Natural killer cell treated with Interleukin-12 subunit alpha and Interleukin-12 subunit beta and Interleukin-15 and Interleukin-18, amount 100 ng/mL, for 72 hours (primary cell): ENCODE measurements at regions not wholly inside any gene's neighbourhood (a gene's known extent, or its start where the extent isn't known, plus 50 kb on each side); places are given as distances from the start of the nearest gene placed in this dataset.
A peak's percentile ranks its signal among the peaks of the same experiment; 100 is the strongest.

Experiments
- ATAC-seq, 2 donors: fragments of 150-1000 bp; cut with Tn5 transposase in 1 of 2; sonication (Bioruptor Pico), chemical (Tn5 transposase) in 1 of 2; 2 replicates each; pipeline ENCODE4 v1.10.0; 2021
- DNase-seq: peaks from one replicate; pipeline ENCODE4 v3.0.0; 2022; ENCODE audit warnings: low spot score
- H3K27ac Mint-ChIP-seq, 2 donors: 1 replicate in 1 of 2; 2 replicates in 1 of 2; pipeline ENCODE4 v1.8.0; 2022; ENCODE audit warnings: mixed read lengths in 2 of 2, mild to moderate bottlenecking in 1 of 2, moderate library complexity in 1 of 2
- H3K27me3 Mint-ChIP-seq, 2 donors: 1 replicate in 1 of 2; 2 replicates in 1 of 2; pipeline ENCODE4 v1.8.0; 2022; ENCODE audit warnings: mixed read lengths in 2 of 2
- H3K36me3 Mint-ChIP-seq: one replicate; pipeline ENCODE4 v1.8.0; 2022; ENCODE audit warnings: mixed read lengths
- H3K4me1 Mint-ChIP-seq, 2 donors: 1 replicate in 1 of 2; 2 replicates in 1 of 2; pipeline ENCODE4 v1.8.0; 2022; ENCODE audit warnings: low read depth in 2 of 2, mixed read lengths in 2 of 2, mild to moderate bottlenecking in 1 of 2
- H3K4me3 Mint-ChIP-seq: one replicate; pipeline ENCODE4 v1.8.0; 2022; ENCODE audit warnings: mixed read lengths
- H3K9me3 Mint-ChIP-seq: 2 replicates; pipeline ENCODE4 v1.8.0; 2022; ENCODE audit warnings: mixed read lengths

DNA sequence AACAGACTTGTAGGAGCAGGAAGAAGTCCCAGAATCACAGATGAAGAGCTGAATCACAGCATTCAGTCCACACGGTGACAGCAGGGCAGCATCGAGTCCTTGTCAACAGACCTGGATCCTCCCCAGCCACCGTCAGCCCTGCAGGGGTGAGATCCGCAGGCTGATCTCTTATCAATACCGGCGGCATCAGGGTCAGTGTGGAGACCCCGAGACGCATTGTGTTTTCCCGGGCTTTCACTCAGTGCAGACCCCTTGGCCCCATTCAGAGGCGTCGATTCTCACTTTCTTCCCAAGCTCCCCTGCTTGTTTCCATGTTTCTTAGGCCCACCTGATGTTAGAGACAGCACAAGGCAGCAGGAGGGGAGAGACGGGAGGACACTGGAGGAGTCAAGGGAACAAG is 609.6 kb downstream of the PTPRU start:
- Mint-ChIP-seq H3K27me3 (peaks cover 22 to 41% of the 10 kb centered on the region in 2 donors), H3K4me3 (no peak overlapping the region), H3K27ac (no peak overlapping the region), H3K9me3 (peaks cover 8% of the 10 kb centered on the region), H3K4me1 (no peaks in the 10 kb centered on the region), H3K36me3 (peaks cover 13% of the 10 kb centered on the region)
- DNase-seq (peak; percentile 32), ATAC-seq (peak in 1 of 2 donors; percentile 12)

DNA sequence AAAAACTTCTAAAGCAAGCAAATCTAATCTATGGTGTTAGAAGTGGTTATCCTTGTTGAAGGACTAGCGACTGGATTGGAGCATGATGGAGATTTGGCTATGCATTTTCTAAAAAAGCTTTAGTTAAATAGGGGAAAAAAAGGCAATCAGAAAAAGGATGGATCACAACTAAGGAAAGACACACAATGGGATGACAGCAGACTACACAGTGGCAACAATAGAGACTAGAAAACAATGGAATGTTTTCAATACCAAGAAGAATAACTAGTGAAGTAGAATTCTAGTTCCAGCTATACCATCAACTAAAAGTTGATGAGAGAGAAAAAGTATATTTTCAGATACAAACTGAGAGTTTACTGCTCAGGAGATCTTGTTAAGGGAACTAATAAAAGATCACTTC is 605.8 kb downstream of the PTPRU start:
- Mint-ChIP-seq H3K36me3 (peaks cover 13% of the 10 kb centered on the region), H3K27ac (no peak overlapping the region), H3K27me3 (peaks cover 27 to 31% of the 10 kb centered on the region in 2 donors), H3K9me3 (peaks cover 8% of the 10 kb centered on the region), H3K4me1 (no peaks in the 10 kb centered on the region), H3K4me3 (no peak overlapping the region)
- no peak for ATAC-seq
- DNase-seq, result no peak

DNA sequence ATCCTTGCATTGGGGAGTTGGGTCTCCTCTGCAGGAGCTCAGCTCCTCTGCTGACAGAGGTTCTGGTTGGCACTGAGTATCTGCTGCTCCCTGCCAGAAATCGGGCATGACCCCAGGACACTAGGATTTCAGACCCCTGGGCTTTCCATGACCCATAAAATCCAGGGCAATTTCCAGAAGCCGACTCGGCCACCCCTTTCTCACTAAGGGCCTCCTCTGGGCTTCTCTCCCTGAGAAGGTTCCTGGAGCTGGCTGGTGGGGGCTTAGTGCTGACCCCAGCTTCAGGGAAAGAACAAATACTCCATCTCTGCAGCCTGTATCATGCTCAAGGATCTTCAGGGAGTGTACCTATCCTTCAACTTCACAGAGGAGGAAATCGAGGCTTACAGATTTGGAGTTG is 603.4 kb downstream of the PTPRU start:
- DNase-seq, result peak; percentile 16
- no peak overlapping the region for H3K27ac Mint-ChIP-seq
- no peak for ATAC-seq
- no peak overlapping the region for H3K4me3 Mint-ChIP-seq
- H3K4me1 Mint-ChIP-seq, result no peaks in the 10 kb centered on the region
- H3K36me3 Mint-ChIP-seq, result peaks cover 13% of the 10 kb centered on the region
- H3K27me3 Mint-ChIP-seq, result peaks cover 27 to 37% of the 10 kb centered on the region in 2 donors
- H3K9me3 Mint-ChIP-seq, result peaks cover 8% of the 10 kb centered on the region

DNA sequence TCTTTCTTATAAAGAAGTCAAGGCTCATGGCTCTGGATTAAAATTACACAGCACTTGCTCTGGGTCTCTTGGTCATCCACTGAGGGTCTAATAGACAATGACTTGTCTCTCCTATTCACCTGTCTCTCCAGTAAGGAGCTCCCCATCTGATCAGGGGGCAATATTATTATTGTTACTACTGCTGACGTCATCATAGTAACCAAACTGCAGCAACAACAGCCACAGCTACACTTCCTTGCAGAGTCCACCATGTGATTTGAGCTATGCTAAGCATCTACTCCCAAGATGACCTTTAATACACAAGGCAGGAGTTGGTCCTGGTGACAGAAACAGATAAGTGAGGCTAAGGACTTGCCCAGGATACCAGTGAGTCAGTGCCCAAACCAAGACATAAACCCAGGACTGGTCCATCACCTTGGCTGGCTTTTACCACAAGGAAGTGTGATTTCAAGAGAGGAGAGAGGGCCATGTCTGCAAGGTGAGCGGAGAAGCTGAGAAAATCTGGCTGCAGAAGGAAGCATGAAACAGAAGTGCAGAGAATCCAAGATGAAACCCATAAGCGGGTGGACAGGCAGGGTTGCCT is 602.5 kb downstream of the PTPRU start:
- ATAC-seq, result no peak
- H3K9me3 Mint-ChIP-seq, result peaks cover 8% of the 10 kb centered on the region
- H3K4me3 Mint-ChIP-seq, result no peak overlapping the region
- peaks cover 13% of the 10 kb centered on the region for H3K36me3 Mint-ChIP-seq
- H3K4me1 Mint-ChIP-seq, result no peaks in the 10 kb centered on the region
- peak; percentile 28 for DNase-seq
- H3K27me3 Mint-ChIP-seq, result peaks cover 27 to 40% of the 10 kb centered on the region in 2 donors
- H3K27ac Mint-ChIP-seq, result peak overlapping the region in 1 of 2 donors; percentile 28

DNA sequence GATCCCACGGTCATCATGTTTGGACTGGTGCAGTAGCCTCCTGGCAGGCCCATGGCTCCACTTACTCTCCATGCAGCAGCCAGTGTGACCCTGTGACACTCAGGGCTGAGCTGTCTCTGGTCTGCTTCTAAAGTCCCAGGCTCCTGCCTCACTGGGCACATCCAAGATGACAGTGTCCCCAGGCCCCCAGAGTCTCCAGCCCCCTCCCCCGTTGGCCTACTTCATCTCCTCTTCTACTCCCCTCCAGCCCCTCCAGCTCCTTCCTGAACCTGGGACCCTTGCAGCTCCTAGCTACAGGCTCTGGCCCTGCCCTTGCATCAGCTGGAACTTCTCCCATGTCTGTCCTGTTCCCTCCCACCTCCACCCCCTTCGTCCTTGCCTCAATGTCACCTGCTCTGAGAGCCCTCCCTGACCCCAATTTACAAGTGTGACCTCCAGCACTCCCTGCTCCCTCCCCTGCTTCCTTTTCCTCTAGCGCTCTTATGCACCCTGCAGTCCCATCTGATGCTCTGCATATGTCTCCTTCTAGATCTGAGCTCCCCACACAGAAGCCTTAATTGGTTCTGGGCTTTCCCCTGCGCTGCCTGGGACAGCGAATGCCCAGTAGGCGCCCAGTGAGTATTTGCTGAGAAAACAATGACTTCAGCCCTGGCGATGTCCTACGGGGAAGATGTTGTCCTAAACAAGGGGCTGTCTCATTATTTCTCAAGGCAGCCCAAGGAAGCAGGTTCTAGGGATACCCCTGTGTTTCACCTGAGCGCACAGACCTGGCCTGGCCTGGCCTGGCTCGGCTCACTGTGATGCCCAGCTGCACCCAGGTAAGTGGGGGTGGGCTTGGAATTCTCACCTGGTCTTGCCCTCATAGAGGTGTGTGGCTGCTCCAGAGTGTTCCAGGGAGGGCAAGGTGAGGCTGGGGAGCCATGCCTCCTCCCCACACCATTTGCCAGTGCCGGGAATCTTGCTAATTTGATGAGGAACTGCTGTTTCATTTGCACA is 600.6 kb downstream of the PTPRU start:
- DNase-seq, result peak; percentile 37
- no peak overlapping the region for H3K4me3 Mint-ChIP-seq
- peaks cover 22 to 36% of the 10 kb centered on the region in 2 donors for H3K27me3 Mint-ChIP-seq
- no peaks in the 10 kb centered on the region for H3K4me1 Mint-ChIP-seq
- H3K27ac Mint-ChIP-seq, result no peak overlapping the region
- H3K9me3 Mint-ChIP-seq, result peaks cover under 1% of the 10 kb centered on the region
- H3K36me3 Mint-ChIP-seq, result peaks cover 6% of the 10 kb centered on the region
- ATAC-seq, result peak in 1 of 2 donors; percentile 21

DNA sequence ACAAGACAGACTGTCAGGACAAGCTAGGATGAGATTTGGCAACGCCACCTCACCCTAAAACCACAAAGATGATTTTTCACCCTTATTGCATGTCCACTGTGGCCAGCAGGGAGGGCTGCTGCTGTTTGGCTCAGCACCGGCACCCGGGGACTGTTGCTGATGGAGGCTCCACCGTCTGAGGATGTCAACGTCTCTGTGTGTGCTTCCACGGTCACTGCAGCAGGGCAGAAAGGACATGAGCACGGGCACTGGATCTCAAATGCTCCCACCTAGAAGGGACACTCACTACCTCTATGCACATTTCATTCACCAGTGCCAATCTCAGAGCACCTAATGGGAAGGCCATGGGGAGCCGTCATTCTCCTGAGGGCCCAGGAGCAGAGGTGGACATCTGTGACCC is 599.6 kb downstream of the PTPRU start:
- ATAC-seq (no peak), DNase-seq (no peak)
- no peak overlapping the region for H3K27ac Mint-ChIP-seq
- no peaks in the 10 kb centered on the region for H3K9me3 Mint-ChIP-seq
- no peaks in the 10 kb centered on the region for H3K4me1 Mint-ChIP-seq
- peaks cover 17 to 29% of the 10 kb centered on the region in 2 donors for H3K27me3 Mint-ChIP-seq
- H3K36me3 Mint-ChIP-seq, result no peaks in the 10 kb centered on the region
- H3K4me3 Mint-ChIP-seq, result no peak overlapping the region

DNA sequence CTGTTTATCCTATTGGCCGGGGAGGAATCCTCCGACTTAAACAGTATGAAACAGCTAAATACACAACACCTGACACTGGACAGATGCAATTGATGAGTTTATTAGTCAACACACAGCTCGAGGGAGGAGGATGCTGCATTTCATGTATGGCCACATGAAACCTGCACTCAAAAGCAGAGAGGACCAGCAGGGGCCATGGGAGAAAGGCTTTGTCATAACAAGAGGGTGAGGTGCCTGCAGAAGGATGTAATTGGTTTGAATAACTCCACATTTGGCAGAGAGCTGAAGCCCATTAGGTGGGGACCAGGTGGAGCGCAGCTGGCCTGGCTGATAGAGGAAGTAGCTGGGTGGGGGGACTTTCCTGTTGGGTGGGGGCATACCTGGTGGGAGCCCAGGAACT is 599.1 kb downstream of the PTPRU start:
- H3K4me3 Mint-ChIP-seq, result no peak overlapping the region
- ATAC-seq (no peak), DNase-seq (peak; percentile 54)
- H3K9me3 Mint-ChIP-seq, result no peaks in the 10 kb centered on the region
- no peaks in the 10 kb centered on the region for H3K36me3 Mint-ChIP-seq
- H3K4me1 Mint-ChIP-seq, result no peaks in the 10 kb centered on the region
- peaks cover 15 to 29% of the 10 kb centered on the region in 2 donors for H3K27me3 Mint-ChIP-seq
- no peak overlapping the region for H3K27ac Mint-ChIP-seq

DNA sequence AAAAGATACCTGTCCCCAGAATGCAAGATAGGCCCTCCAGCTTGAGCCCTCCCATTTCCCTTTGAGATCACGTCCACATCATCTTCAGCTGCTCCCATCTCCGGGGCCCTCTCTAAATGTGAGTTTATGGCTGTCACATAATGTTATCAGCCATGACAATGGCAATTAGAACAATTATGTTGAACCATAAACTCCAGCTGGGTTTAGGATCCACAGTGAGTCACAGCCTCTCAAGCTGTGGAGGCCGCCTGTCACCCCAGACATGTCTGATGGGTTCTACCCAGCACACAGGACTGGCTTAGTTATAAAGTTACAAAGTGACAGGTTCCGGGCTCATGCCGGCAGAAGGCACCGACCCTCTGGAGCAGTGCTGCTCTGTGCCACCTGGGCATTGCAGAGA is 597.3 kb downstream of the PTPRU start:
- H3K4me3 Mint-ChIP-seq, result no peak overlapping the region
- H3K27ac Mint-ChIP-seq, result no peak overlapping the region
- no peaks in the 10 kb centered on the region for H3K4me1 Mint-ChIP-seq
- no peaks in the 10 kb centered on the region for H3K9me3 Mint-ChIP-seq
- peak; percentile 35 for DNase-seq
- no peak for ATAC-seq
- H3K36me3 Mint-ChIP-seq, result no peaks in the 10 kb centered on the region
- H3K27me3 Mint-ChIP-seq, result peaks cover 8 to 21% of the 10 kb centered on the region in 2 donors

DNA sequence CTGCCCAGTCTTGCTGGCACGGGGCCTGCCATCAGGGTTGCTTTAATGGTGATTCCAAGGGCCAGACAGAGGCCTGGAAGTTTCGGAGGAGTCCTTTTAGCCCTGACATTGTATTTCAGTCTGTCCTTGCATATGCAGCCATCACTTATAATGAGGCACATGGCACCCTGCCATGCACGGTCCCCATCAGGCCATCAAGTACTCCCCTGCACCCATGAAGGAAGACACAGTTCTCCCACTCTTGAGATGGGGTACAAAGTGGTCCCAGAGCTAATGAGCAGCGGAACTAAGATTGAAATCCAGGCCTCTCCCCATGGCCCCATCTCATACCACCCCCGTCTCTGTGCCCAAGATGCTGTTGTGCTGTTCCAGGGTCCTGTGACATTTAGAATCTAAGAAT is 596.6 kb downstream of the PTPRU start:
- no peaks in the 10 kb centered on the region for H3K36me3 Mint-ChIP-seq
- no peaks in the 10 kb centered on the region for H3K4me1 Mint-ChIP-seq
- H3K27me3 Mint-ChIP-seq, result peaks cover 4 to 18% of the 10 kb centered on the region in 2 donors
- H3K4me3 Mint-ChIP-seq, result no peak overlapping the region
- ATAC-seq (no peak), DNase-seq (peak; percentile 28)
- H3K27ac Mint-ChIP-seq, result no peak overlapping the region
- H3K9me3 Mint-ChIP-seq, result no peaks in the 10 kb centered on the region

DNA sequence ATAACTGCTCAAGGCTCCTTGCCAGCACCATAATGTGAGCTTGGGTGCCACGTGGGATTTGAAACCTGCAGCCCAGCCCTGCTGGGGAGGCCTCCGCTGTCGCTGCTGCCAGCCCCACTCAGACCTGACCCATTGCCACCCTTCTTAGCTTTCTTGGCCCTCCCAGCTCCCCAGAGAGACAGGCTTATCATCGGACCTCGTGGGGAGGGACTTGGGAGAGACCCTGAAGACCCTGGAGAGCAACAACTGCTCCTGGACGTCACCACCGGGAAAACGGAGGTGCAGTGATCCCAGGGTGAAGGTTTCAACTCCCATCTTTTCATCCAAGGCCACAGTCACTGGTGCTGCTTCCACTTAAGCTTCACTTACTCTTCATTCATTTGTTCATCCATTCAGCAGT is 596.1 kb downstream of the PTPRU start:
- Mint-ChIP-seq H3K36me3 (no peaks in the 10 kb centered on the region), H3K4me1 (no peaks in the 10 kb centered on the region), H3K27me3 (peaks cover 4 to 18% of the 10 kb centered on the region in 2 donors), H3K4me3 (no peak overlapping the region), H3K9me3 (no peaks in the 10 kb centered on the region), H3K27ac (no peak overlapping the region)
- ATAC-seq (no peak), DNase-seq (no peak)

DNA sequence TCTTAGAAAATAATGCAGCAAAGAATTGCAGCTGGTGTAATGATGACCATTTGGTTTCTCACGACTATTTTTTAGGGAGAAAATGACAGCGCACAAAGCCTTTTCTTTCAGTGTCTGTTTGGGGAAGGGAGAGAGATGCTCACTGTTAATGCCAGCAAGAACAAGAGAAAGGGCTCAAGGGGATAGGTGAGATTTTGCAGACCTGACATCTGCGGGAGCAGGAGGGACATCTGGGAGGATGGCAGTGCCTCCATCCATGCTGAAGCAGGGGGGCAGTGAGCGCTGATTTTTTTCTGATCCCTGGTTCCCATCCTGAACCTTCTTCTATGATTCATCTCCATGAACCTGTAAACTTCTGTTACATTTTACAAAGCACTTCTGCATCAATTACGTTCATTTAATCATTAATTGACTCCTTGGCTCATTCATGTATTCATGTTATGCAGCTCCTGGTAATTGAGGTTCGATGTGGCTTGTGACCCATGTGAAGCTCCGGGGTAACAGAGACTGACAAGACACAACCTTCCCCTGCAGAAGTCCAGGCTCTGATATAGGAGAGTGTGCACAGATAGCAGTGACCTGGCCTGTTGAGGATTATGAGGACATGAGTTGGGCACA is 595.3 kb downstream of the PTPRU start:
- ATAC-seq (no peak), DNase-seq (no peak)
- Mint-ChIP-seq H3K27me3 (peaks cover 2 to 18% of the 10 kb centered on the region in 2 donors), H3K9me3 (no peaks in the 10 kb centered on the region), H3K4me1 (no peaks in the 10 kb centered on the region), H3K27ac (no peak overlapping the region), H3K36me3 (no peaks in the 10 kb centered on the region), H3K4me3 (no peak overlapping the region)

DNA sequence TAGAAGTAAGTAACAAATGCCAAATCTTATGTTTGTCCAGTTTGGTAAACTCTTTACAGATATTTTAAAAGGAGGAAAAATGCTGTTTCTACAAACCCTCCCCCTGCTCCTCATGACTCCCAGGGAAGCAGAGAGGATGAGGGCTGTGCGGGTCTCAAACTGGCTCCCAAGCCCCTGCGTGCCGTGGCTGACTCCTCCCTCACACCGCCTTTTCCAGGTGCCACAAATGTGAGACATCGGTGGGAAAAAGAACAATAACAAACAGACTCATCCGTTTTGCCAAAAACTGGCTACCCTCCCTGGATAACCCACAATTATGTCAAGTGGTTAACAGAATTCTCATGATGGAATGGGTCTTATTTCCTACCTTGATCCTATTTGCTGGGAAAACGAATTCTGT is 594.6 kb downstream of the PTPRU start:
- Mint-ChIP-seq H3K4me3 (no peak overlapping the region), H3K36me3 (no peaks in the 10 kb centered on the region), H3K27me3 (peaks cover 2 to 18% of the 10 kb centered on the region in 2 donors), H3K27ac (no peak overlapping the region), H3K9me3 (no peaks in the 10 kb centered on the region), H3K4me1 (no peaks in the 10 kb centered on the region)
- no peak for ATAC-seq
- no peak for DNase-seq

DNA sequence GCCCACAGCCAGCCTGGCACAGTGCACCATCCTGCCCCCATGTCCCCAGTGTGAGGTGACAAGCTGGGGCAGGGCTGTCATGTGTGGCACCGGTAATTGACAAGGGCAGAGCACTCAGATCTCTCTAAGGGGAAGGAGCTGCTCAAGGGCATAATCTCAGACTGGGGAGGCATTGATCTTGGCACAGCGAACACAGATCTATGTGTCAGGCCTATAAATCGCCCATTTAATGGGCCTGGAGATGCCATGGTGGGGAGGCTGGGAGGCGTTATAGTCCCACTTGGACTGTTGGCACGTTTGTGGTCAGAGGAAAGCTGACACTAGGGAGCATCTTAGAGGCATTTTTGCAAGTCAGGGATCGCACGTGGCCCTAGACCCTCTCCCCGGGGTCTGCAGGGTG is 594.1 kb downstream of the PTPRU start:
- ATAC-seq, result no peak
- peaks cover 2 to 16% of the 10 kb centered on the region in 2 donors for H3K27me3 Mint-ChIP-seq
- no peaks in the 10 kb centered on the region for H3K9me3 Mint-ChIP-seq
- no peak for DNase-seq
- no peak overlapping the region for H3K27ac Mint-ChIP-seq
- H3K4me1 Mint-ChIP-seq, result no peaks in the 10 kb centered on the region
- no peak overlapping the region for H3K4me3 Mint-ChIP-seq
- H3K36me3 Mint-ChIP-seq, result no peaks in the 10 kb centered on the region
